RWPE1 (cell line): ENCODE measurements at regions not wholly inside any gene's neighbourhood (a gene's known extent, or its start where the extent isn't known, plus 50 kb on each side); places are given as distances from the start of the nearest gene placed in this dataset.

Experiments
- CTCF ChIA-PET: fragments of 350-600 bp; sonication (Branson Sonifier 250); formaldehyde crosslinking; extraction: SDS; loops from one replicate; lab custom pipeline; 2021; lab: Yijun Ruan, JAX
- POLR2A ChIA-PET: fragments of 400-600 bp; formaldehyde crosslinking; extraction: SDS; loops from one replicate; lab custom pipeline; 2020; ENCODE audit warnings: antibody characterized with exemption; ENCODE audit not compliant: low non-redundant PET; lab: Yijun Ruan, JAX
- DNase-seq: peaks from one replicate; pipeline ENCODE4 v3.0.0; 2012; ENCODE audit warnings: low spot score
- H3K27ac ChIP-seq: fragments of 450-650 bp; 2 replicates; pipeline ENCODE4 v1.5.1; 2017
- TF ChIP-seq, protein P1 (sequence below): fragments of 450-650 bp; conservative IDR thresholded peaks from 2 replicates; pipeline ENCODE4 v1.5.1; 2017; ENCODE audit warnings: low read depth, mild to moderate bottlenecking

DNA sequence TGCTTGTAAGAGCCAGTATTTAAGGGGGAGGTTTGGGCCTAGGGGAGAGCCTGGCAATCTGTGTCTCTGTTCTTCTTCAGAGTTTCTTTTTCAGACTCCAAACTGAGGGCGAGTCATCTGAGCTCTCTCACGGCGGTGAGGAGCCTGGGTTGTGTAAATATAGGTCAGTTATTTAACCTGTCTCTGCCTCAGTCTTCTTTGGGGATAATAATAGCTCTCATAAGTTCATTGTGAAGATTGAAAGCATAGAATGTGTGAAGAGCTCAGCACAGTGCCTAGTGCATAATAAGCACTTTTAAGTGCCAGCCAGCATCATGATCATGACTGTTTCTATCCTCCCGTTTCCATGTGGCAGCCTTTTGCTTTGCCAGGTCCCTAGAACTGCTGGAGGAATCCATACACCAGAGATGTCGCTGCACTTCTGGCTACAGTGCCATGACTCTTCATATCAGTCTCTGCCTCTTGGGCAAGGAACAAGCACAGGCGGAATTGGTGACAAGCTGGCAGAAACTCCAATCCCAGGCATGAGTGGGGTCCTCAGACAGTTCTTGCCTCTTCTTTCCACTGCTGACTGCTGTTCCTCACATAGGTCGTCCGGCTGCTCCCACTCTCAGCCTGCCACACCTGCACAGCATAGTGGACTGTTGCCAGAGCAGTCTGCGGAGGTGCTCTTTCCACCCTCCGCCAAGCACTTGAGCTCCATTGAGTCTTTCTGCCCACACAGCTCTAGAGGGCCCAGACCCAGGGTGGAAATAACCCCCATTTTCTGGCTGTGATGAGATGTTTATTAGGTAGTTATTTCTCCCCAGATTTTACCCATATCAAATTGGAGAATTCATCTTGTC is 103.7 kb upstream of the MAML3 start:
- POLR2A ChIA-PET = no interaction called here
- DNase-seq = no peak
- CTCF ChIA-PET = interaction anchor here (0.6 kb wide), 1 partner anchor 170 kb away, joined by 3 read pairs; the partner anchor contains the start of gene CLGN

DNA sequence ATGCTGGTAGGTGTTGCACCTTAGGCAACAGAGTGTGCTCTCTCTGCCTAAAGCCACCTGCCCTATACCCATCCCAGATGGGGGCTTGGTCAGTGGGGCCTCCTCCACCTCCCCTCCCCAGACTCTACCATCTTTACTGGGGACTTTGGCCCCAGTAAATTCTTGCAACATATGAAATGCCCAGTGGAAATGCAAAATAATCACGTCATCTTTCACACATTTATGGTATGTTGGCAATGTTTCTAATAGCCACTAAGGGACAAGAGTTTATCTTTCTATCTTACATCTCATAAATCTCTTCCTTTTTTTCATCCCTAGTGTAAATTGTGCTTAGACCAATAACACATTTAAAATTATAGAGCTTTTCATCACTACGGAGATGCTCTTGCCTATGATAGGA is 103.0 kb upstream of the MAML3 start:
- H3K27ac ChIP-seq = no peak overlapping the region
- ChIA-PET CTCF (interaction anchor here (0.5 kb wide), 1 partner anchor 60 kb away, joined by 3 read pairs; no protein-coding TSS in a partner anchor), POLR2A (no interaction called here)
- TF ChIP-seq, protein P1, sequence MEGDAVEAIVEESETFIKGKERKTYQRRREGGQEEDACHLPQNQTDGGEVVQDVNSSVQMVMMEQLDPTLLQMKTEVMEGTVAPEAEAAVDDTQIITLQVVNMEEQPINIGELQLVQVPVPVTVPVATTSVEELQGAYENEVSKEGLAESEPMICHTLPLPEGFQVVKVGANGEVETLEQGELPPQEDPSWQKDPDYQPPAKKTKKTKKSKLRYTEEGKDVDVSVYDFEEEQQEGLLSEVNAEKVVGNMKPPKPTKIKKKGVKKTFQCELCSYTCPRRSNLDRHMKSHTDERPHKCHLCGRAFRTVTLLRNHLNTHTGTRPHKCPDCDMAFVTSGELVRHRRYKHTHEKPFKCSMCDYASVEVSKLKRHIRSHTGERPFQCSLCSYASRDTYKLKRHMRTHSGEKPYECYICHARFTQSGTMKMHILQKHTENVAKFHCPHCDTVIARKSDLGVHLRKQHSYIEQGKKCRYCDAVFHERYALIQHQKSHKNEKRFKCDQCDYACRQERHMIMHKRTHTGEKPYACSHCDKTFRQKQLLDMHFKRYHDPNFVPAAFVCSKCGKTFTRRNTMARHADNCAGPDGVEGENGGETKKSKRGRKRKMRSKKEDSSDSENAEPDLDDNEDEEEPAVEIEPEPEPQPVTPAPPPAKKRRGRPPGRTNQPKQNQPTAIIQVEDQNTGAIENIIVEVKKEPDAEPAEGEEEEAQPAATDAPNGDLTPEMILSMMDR = no peak
- no peak for DNase-seq

More for the DNA sequence above, 103.7 kb upstream of the MAML3 start:
- TF ChIP-seq, protein P1 = no peak
- H3K27ac ChIP-seq = no peak overlapping the region

GRCh38 chr4:140256335-140256734 is 102.4 kb upstream of the MAML3 start:
- POLR2A ChIA-PET = no interaction called here
- TF ChIP-seq, protein P1 = no peak
- H3K27ac ChIP-seq = no peak overlapping the region
- CTCF ChIA-PET = interaction anchor here (0.5 kb wide), 1 partner anchor 61 kb away, joined by 3 read pairs; no protein-coding TSS in a partner anchor
- DNase-seq = peak; percentile 57

GRCh38 chr4:140255927-140256326 is 101.9 kb upstream of the MAML3 start:
- no peak for DNase-seq
- TF ChIP-seq, protein P1 = no peak
- H3K27ac ChIP-seq = no peak overlapping the region
- ChIA-PET CTCF (interaction anchor here (0.7 to 1.0 kb wide), 2 partner anchors 17 to 258 kb away, joined by 3 read pairs; no protein-coding TSS in a partner anchor), POLR2A (no interaction called here)

DNA sequence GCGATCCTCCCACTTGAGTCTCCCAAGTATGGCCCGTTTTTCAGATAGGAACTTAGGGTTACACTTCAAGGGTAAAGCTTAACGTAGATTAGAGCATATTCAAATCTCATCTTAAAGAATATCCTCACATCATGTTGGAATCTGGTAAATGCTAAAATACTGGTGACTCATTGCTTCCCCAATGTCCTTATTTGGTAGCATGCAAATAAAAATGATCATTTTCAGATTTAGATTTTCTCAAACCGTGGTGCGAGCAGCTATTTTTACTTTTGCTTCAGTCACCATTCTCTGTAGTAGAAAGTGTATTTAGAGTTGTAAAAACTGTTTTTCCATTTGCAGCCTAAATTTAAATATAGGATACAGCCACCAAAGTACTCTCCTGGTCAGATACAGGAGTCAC is 101.5 kb upstream of the MAML3 start:
- ChIA-PET POLR2A (no interaction called here), CTCF (interaction anchor here (0.7 to 1.0 kb wide), 2 partner anchors 16 to 258 kb away, joined by 3 read pairs; no protein-coding TSS in a partner anchor)
- TF ChIP-seq, protein P1 = no peak
- H3K27ac ChIP-seq = no peak overlapping the region
- DNase-seq = no peak

DNA sequence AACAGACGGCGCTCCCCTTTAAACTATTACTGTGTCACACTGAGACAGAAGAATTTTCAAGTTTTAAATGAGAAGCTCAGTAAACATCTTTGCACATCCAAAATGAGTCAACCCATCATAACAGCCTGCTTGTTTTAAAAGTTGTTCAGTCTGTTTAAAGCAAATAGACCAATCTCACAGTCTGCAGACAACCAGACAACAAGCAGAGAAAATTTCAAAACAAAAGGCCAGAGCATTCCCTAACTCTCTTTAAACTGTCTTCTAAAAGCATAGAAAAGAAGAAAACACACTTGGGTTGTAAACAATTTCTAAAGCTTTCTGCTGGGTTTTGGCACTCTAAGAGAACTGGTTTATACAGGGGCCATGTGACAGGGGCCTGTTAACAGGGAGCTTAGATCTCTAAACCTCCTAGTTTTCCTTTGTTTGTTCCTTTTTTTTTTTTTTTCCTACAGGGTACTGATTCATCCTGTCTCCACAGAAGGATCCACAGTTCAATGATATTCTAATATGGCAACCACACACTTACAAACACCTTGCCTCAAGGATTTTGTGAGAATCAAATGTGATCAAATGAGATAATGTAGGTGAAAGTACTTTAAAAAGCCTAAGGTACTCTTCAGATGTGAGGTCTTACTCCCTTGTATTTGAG is 100.8 kb upstream of the MAML3 start:
- no peak overlapping the region for H3K27ac ChIP-seq
- ChIA-PET POLR2A (no interaction called here), CTCF (interaction anchor here (0.6 to 1.0 kb wide), 3 partner anchors 14 to 598 kb away, joined by 3 to 5 read pairs (median 3); no protein-coding TSS in a partner anchor)
- no peak for DNase-seq
- TF ChIP-seq, protein P1 = no peak
